ENCODE measurements at regions not wholly inside any gene's neighbourhood (a gene's known extent, or its start where the extent isn't known, plus 50 kb on each side); places are given as distances from the start of the nearest gene placed in this dataset.

GRCh38 chr10:1872151-1872726 lies 134.9 kb upstream of the ADARB2 start:
- Mint-ChIP-seq H3K4me3 (no peak overlapping the region), H3K27ac (no peak overlapping the region), H3K4me1 (ENCODE audit: unreplicated experiment) (no peaks in the 10 kb centered on the region), H3K36me3 (no peaks in the 10 kb centered on the region), H3K9me3 (peaks cover 5% of the 10 kb centered on the region), H3K27me3 (peaks cover 42% of the 10 kb centered on the region)
- no peak for DNase-seq (ENCODE audit: extremely low spot score, unreplicated experiment)
- no peak for TF ChIP-seq CTCF (conservative IDR thresholded peaks at IDR 0.05)

- Mint-ChIP-seq H3K4me1 (ENCODE audit: unreplicated experiment) (no peaks in the 10 kb centered on the region), H3K27me3 (peaks cover 43% of the 10 kb centered on the region), H3K4me3 (no peak overlapping the region), H3K27ac (no peak overlapping the region), H3K36me3 (no peaks in the 10 kb centered on the region), H3K9me3 (peaks cover 5% of the 10 kb centered on the region)
- DNase-seq (ENCODE audit: extremely low spot score, unreplicated experiment) = no peak
- TF ChIP-seq CTCF (conservative IDR thresholded peaks at IDR 0.05) = no peak
Measured at GRCh38 chr10:1870491-1870890, 133.2 kb upstream of the ADARB2 start.

- Mint-ChIP-seq H3K4me1 (ENCODE audit: unreplicated experiment) (no peaks in the 10 kb centered on the region), H3K9me3 (peaks cover 4% of the 10 kb centered on the region), H3K27ac (no peak overlapping the region), H3K27me3 (peaks cover 38% of the 10 kb centered on the region), H3K36me3 (no peaks in the 10 kb centered on the region), H3K4me3 (no peak overlapping the region)
- no peak for DNase-seq (ENCODE audit: extremely low spot score, unreplicated experiment)
- TF ChIP-seq CTCF (conservative IDR thresholded peaks at IDR 0.05) = no peak
Measured at GRCh38 chr10:1869861-1870260, 132.5 kb upstream of the ADARB2 start.

- no peak for DNase-seq (ENCODE audit: extremely low spot score, unreplicated experiment)
- peaks cover 21% of the 10 kb centered on the region for H3K27me3 Mint-ChIP-seq
- peaks cover 10% of the 10 kb centered on the region for H3K9me3 Mint-ChIP-seq
- no peaks in the 10 kb centered on the region for H3K36me3 Mint-ChIP-seq
- no peak overlapping the region for H3K4me3 Mint-ChIP-seq
- H3K4me1 Mint-ChIP-seq (ENCODE audit: unreplicated experiment) = no peaks in the 10 kb centered on the region
- TF ChIP-seq CTCF (conservative IDR thresholded peaks at IDR 0.05) = no peak
- H3K27ac Mint-ChIP-seq = no peak overlapping the region
Measured at GRCh38 chr10:1860351-1860750, 123.0 kb upstream of the ADARB2 start.

GRCh38 chr10:1858547-1858946 lies 121.2 kb upstream of the ADARB2 start:
- no peak for TF ChIP-seq CTCF (conservative IDR thresholded peaks at IDR 0.05)
- no peak overlapping the region for H3K4me3 Mint-ChIP-seq
- no peak for DNase-seq (ENCODE audit: extremely low spot score, unreplicated experiment)
- H3K27ac Mint-ChIP-seq = no peak overlapping the region
- peaks cover 21% of the 10 kb centered on the region for H3K27me3 Mint-ChIP-seq
- H3K36me3 Mint-ChIP-seq = no peaks in the 10 kb centered on the region
- H3K9me3 Mint-ChIP-seq = peaks cover 2% of the 10 kb centered on the region
- no peaks in the 10 kb centered on the region for H3K4me1 Mint-ChIP-seq (ENCODE audit: unreplicated experiment)

GRCh38 chr10:1858048-1858447 lies 120.7 kb upstream of the ADARB2 start:
- Mint-ChIP-seq H3K4me1 (ENCODE audit: unreplicated experiment) (no peaks in the 10 kb centered on the region), H3K9me3 (no peaks in the 10 kb centered on the region), H3K36me3 (no peaks in the 10 kb centered on the region), H3K27me3 (peaks cover 21% of the 10 kb centered on the region), H3K4me3 (no peak overlapping the region), H3K27ac (no peak overlapping the region)
- TF ChIP-seq CTCF (conservative IDR thresholded peaks at IDR 0.05) = no peak
- no peak for DNase-seq (ENCODE audit: extremely low spot score, unreplicated experiment)
